ENCODE measurements at regions not wholly inside any gene's neighbourhood (a gene's known extent, or its start where the extent isn't known, plus 50 kb on each side); places are given as distances from the start of the nearest gene placed in this dataset.
"Not testable (repeated sequence)": the region's sequence is repeated elsewhere in the genome, so short reads cannot be mapped to it uniquely, and the experiment has no call there.

DNA sequence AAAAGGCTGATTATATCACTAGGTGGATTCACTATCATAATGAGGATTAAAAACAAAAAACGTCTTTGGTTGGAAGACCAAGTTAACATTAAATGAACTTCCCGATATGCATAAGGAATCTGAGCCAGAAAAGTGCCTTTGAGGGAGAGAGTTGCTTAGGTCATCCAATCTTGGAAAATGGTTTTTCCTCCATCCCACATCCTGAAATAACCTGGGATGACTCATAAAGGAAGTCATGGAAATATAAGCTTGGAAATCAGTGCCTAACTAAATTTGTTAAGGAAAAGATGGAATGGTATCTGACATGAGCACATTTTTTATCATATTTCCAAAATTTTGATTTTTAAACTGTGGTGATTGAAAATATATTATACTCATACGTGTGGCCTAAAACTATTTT, 66.0 kb downstream of the KBTBD8 start:
- DNase-seq = no peak

DNA sequence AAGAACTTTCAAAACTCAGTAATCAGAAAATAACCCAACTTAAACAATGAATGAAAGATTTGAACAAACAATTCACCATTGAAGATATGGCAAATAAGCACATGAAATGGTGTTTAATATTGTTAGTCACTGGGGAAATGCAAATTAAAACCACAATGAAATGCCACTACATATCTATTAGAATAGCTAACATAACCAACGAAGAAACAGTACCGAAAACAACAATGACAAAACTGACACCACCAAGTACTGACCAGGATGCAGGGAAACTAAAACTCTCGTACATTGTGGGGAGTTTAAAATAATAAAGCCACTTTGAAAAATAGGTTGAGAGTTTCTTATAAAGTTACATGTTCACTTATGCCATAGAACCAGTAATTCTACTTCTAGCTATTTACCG, 69.1 kb downstream of the KBTBD8 start:
- no peak for DNase-seq

- not testable (repeated sequence) for DNase-seq
Measured at GRCh38 chr3:67072640-67073039, 74.5 kb downstream of the KBTBD8 start.

- no peak for DNase-seq
Measured at GRCh38 chr3:67073812-67074211, 75.7 kb downstream of the KBTBD8 start.

GRCh38 chr3:67075295-67075694, 77.2 kb downstream of the KBTBD8 start:
- DNase-seq = no peak

- DNase-seq = no peak
Measured at GRCh38 chr3:67076607-67077006, 78.5 kb downstream of the KBTBD8 start.

GRCh38 chr3:67077656-67078055, 79.5 kb downstream of the KBTBD8 start:
- DNase-seq = no peak

DNA sequence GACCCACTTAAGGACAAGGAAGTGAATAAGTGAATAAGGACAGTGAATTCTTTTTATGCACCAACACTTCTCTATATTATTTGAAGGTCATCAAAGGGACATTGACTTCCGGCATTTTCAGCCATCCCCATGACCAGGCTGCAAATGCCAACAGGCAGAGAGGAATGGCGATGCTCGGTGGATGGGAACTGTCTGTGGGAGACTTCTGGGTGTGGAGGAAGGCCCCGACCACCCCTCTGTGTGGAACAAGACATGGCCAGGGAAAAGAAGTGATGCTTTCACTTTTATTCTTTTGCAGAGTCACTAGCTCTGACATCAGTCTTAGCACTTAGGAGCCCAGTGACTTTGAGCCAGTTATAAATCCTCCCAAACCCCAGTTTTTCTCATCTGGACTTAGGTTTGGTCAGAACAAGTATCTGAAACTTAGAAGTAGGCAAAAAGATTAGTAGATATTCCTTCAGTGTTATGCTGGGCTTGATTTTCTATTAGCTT, 84.5 kb downstream of the KBTBD8 start:
- DNase-seq = no peak

- DNase-seq = no peak
Measured at GRCh38 chr3:67083277-67083676, 85.2 kb downstream of the KBTBD8 start.

DNA sequence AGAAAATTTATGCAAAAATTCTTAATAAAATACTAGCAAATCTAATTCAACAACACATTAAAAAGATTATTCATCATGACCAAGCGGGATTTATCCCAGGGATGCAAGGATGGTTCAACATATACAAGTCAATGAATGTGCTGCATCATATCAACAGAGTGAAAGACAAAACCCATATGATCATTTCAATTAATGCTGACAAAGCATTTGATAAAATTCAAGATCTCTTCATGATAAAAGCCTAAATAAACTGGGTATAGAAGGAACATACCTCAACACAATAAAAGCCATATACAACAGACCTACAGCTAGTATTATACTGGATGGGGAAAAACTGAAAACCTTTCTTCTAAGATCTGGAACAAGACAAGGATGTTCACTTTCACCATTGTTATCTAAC, 89.7 kb downstream of the KBTBD8 start:
- DNase-seq = no peak

GRCh38 chr3:67090474-67090873, 92.4 kb downstream of the KBTBD8 start:
- no peak for DNase-seq

- DNase-seq = no peak
Measured at GRCh38 chr3:67093305-67093704, 95.2 kb downstream of the KBTBD8 start.

DNA sequence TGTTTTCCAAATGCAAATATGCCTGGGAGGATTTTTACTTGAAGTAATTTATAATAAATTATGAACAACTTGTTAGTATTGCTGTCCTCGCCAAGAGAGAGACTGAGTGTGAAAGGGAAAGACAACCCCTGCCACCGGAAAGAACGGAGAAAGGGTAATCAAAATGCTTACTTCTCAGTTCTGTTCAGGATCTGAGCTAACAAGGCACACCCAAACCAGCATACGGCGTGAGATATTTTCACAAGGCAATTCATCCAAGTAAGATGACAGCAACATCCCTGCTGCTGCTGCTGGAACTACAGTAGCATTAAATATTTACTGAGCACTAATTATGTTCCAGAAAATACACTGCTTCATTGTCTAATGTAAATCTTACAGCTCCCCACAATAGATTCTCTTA, 96.1 kb downstream of the KBTBD8 start:
- no peak for DNase-seq

DNA sequence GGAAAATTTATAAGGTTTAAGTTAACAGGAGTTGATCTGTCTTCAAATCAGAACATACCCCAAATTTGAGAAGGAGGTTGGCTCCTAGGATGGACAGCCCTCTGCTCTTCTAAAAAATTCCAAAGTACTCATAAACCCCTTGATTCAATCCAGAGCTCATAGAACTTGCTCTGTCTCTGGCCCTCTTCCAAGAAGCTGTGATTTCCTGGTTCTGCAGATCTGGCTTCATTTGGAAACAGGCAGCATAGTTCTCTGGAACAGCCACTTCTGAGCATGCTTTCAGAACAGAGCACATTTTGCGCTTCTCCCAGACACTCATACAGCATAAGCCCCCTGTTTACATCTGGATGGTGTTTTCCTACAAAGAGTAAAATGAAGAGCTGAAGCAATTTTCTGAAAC, 96.7 kb downstream of the KBTBD8 start:
- DNase-seq = no peak

GRCh38 chr3:67104388-67104787, 106.3 kb downstream of the KBTBD8 start:
- no peak for DNase-seq

- DNase-seq = no peak
Measured at GRCh38 chr3:67106874-67107273, 108.8 kb downstream of the KBTBD8 start.

GRCh38 chr3:67109651-67110204, 111.6 kb downstream of the KBTBD8 start:
- DNase-seq = no peak

DNA sequence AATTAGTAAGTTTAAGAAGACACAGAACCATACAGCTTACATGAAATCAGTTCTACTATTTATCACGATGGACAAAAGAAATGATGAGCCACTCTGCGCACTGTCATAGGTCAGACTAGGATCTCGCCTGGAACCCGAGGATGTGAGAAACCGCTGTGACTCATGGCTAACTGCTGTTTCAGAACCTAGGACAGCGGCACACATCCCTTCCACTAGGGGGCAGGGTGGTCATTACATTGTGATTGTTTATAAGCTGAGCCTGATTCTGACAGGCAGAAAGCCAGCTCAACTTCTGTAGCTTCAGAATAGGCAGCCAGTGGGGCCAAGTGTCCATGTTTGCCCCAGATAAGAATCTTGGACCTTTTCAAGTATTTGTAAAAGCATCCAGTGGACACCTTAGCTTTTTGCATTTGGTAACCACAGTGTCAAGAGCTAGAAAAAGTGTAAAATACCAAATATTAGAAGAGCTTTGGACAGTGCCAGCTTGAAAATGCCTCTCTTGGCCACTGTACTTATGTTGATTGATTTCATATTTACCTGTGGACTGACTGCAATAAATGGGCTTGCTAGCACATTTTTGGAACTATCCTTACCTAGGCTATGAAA, 115.8 kb downstream of the KBTBD8 start:
- peak; percentile 35 for DNase-seq

GRCh38 chr3:67118122-67118521, 120.0 kb downstream of the KBTBD8 start:
- no peak for DNase-seq

GRCh38 chr3:67118635-67119034, 120.5 kb downstream of the KBTBD8 start:
- DNase-seq = no peak

- DNase-seq = no peak
Measured at GRCh38 chr3:67123914-67124313, 125.8 kb downstream of the KBTBD8 start.

GRCh38 chr3:67127254-67127653, 129.1 kb downstream of the KBTBD8 start:
- DNase-seq = no peak

GRCh38 chr3:67142432-67142831, 144.3 kb downstream of the KBTBD8 start:
- DNase-seq = no peak

DNA sequence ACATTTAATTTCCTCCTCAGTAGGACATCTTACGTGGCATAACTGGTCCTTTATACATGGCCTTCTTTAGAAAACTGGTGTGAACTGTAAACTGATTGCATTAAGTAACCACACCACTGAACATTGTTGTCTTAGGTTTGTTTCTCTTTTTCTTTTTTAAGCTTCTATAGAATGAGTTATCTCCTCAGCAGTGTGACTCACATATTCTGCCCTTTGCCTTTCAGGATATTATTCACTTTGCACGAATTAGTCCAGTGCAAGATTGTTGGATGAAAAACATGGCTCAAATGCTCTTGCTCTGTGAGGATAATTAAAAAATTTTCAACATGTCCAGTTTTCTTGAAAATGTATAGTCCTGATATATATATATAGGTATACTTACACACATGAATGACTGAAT, 147.6 kb downstream of the KBTBD8 start:
- no peak for DNase-seq

- no peak for DNase-seq
Measured at GRCh38 chr3:67154429-67154828, 156.3 kb downstream of the KBTBD8 start.
